ENCODE measurements at regions not wholly inside any gene's neighbourhood (a gene's known extent, or its start where the extent isn't known, plus 50 kb on each side); places are given as distances from the start of the nearest gene placed in this dataset.

- TF ChIP-seq CTCF (IDR thresholded peaks at IDR 0.05) (no peak), POLR2A (IDR thresholded peaks at IDR 0.05) (no peak)
Measured at GRCh38 chr1:116191294-116191693, 80.1 kb downstream of the MAB21L3 start.
